ENCODE measurements at regions not wholly inside any gene's neighbourhood (a gene's known extent, or its start where the extent isn't known, plus 50 kb on each side); places are given as distances from the start of the nearest gene placed in this dataset.

GRCh38 chr3:146308682-146309081, 57.8 kb upstream of the PLSCR4 start:
- DNase-seq (ENCODE audit: low spot score), result no peak

GRCh38 chr3:146308222-146308621, 57.3 kb upstream of the PLSCR4 start:
- DNase-seq (ENCODE audit: low spot score), result no peak

- DNase-seq (ENCODE audit: low spot score), result no peak
Measured at GRCh38 chr3:146307456-146307725, 56.5 kb upstream of the PLSCR4 start.

- no peak for DNase-seq (ENCODE audit: low spot score)
Measured at GRCh38 chr3:146306656-146307455, 56.0 kb upstream of the PLSCR4 start.

DNA sequence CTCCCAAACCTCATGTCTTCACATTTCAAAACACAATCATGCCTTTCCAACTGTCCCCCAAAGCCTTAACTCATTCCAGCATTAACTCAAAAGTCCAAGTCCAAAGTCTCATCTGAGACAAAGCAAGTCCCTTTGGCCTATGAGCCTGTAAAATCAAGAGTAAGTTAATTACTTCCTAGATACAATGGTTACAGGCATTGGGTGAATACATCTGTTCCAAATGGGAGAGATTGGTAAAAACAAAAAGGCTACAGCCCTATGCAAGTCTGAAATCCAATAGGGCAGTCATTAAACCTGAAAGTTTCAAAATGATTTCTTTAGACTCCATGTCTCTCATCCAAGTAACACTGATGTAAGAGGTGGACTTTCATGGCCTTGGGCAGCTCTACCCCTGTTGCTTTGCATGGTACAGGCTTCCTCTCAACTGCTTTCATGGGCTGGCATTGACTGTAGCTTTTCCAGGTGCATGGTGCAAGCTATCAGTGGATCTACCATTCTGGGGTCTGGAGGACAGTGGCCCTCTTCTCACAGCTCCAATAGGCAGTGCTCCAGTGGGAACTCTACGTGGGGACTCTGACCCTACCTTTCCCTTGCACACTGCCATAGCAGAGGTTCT, 55.0 kb upstream of the PLSCR4 start:
- DNase-seq (ENCODE audit: low spot score), result no peak

DNA sequence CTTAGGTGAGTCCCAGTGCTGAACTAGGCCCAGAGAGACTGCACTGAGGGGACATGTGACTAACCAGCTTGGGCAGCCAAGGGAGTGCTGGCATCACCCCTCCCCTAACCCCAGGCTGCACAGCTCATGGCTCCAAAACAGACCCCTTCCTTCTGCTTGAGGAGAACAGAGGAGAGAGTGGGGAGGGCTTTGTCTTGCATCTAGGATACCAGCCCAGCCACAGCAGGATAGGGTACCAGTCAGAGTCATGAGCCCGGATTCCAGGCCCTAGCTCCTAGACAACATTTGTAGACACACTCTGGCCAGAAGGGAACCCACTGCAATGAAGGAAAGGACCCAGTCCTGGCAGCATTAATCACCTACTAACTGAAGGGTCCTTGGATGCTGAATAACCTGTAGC, 49.9 kb upstream of the PLSCR4 start:
- no peak for DNase-seq (ENCODE audit: low spot score)

Measured in RKO (cell line).